ENCODE measurements at regions not wholly inside any gene's neighbourhood (a gene's known extent, or its start where the extent isn't known, plus 50 kb on each side); places are given as distances from the start of the nearest gene placed in this dataset.

- FAIRE-seq (no peak), DNase-seq (ENCODE audit: low spot score) (no peak)
Observed at GRCh38 chr4:136581119-136581518, 951.2 kb downstream of the PCDH18 start.

- FAIRE-seq: no peak
- DNase-seq (ENCODE audit: low spot score): no peak
Observed at GRCh38 chr4:136575146-136575545, 957.1 kb downstream of the PCDH18 start.

GRCh38 chr4:136573460-136573859, 958.8 kb downstream of the PCDH18 start:
- DNase-seq (ENCODE audit: low spot score) (no peak), FAIRE-seq (no peak)

- FAIRE-seq: no peak
- no peak for DNase-seq (ENCODE audit: low spot score)
Observed at GRCh38 chr4:136571315-136571714, 961.0 kb downstream of the PCDH18 start.

- FAIRE-seq: no peak
- no peak for DNase-seq (ENCODE audit: low spot score)
Observed at GRCh38 chr4:136562834-136563233, 969.5 kb downstream of the PCDH18 start.

GRCh38 chr4:136558940-136559494, 973.3 kb downstream of the PCDH18 start:
- DNase-seq (ENCODE audit: low spot score) (no peak), FAIRE-seq (no peak)

GRCh38 chr4:136557396-136557795, 974.9 kb downstream of the PCDH18 start:
- DNase-seq (ENCODE audit: low spot score): no peak
- FAIRE-seq: no peak

- no peak for DNase-seq (ENCODE audit: low spot score)
- no peak for FAIRE-seq
Observed at GRCh38 chr4:136554033-136554432, 978.3 kb downstream of the PCDH18 start.

GRCh38 chr4:136551753-136552152, 980.5 kb downstream of the PCDH18 start:
- FAIRE-seq: no peak
- DNase-seq (ENCODE audit: low spot score): no peak

GRCh38 chr4:136540747-136541146, 991.5 kb downstream of the PCDH18 start:
- FAIRE-seq: no peak
- no peak for DNase-seq (ENCODE audit: low spot score)

- DNase-seq (ENCODE audit: low spot score): no peak
- no peak for FAIRE-seq
Observed at GRCh38 chr4:136528131-136528530, 1004.2 kb downstream of the PCDH18 start.

- no peak for DNase-seq (ENCODE audit: low spot score)
- no peak for FAIRE-seq
Observed at GRCh38 chr4:136526517-136526916, 1005.8 kb downstream of the PCDH18 start.

- no peak for FAIRE-seq
- no peak for DNase-seq (ENCODE audit: low spot score)
Observed at GRCh38 chr4:136524039-136524438, 1008.3 kb downstream of the PCDH18 start.

GRCh38 chr4:136516371-136516770, 1015.9 kb downstream of the PCDH18 start:
- DNase-seq (ENCODE audit: low spot score): no peak
- FAIRE-seq: no peak

GRCh38 chr4:136505020-136505419, 1027.3 kb downstream of the PCDH18 start:
- FAIRE-seq (no peak), DNase-seq (ENCODE audit: low spot score) (peak; percentile 8)

GRCh38 chr4:136495851-136496250, 1036.4 kb downstream of the PCDH18 start:
- DNase-seq (ENCODE audit: low spot score): no peak
- no peak for FAIRE-seq

- FAIRE-seq (no peak), DNase-seq (ENCODE audit: low spot score) (no peak)
Observed at GRCh38 chr4:136495076-136495475, 1037.2 kb downstream of the PCDH18 start.

- DNase-seq (ENCODE audit: low spot score) (no peak), FAIRE-seq (no peak)
Observed at GRCh38 chr4:136489101-136489500, 1043.2 kb downstream of the PCDH18 start.

GRCh38 chr4:136484996-136485395, 1047.3 kb downstream of the PCDH18 start:
- FAIRE-seq: no peak
- DNase-seq (ENCODE audit: low spot score): peak; percentile 35

- no peak for DNase-seq (ENCODE audit: low spot score)
- FAIRE-seq: no peak
Observed at GRCh38 chr4:136476753-136477152, 1055.5 kb downstream of the PCDH18 start.

GRCh38 chr4:136471051-136471450, 1061.2 kb downstream of the PCDH18 start:
- DNase-seq (ENCODE audit: low spot score) (no peak), FAIRE-seq (no peak)

- FAIRE-seq (no peak), DNase-seq (ENCODE audit: low spot score) (no peak)
Observed at GRCh38 chr4:136465691-136466090, 1066.6 kb downstream of the PCDH18 start.

GRCh38 chr4:136463941-136464340, 1068.4 kb downstream of the PCDH18 start:
- no peak for FAIRE-seq
- DNase-seq (ENCODE audit: low spot score): no peak

- FAIRE-seq (no peak), DNase-seq (ENCODE audit: low spot score) (no peak)
Observed at GRCh38 chr4:136461533-136461932, 1070.8 kb downstream of the PCDH18 start.

Measured in RCC 7860 (cell line).